AG08396 (cell line): ENCODE measurements at regions not wholly inside any gene's neighbourhood (a gene's known extent, or its start where the extent isn't known, plus 50 kb on each side); places are given as distances from the start of the nearest gene placed in this dataset.

Experiments
- DNase-seq: peaks from one replicate; pipeline ENCODE4 v3.0.0; 2012; ENCODE audit warnings: low spot score, mixed read lengths

GRCh38 chr15:69505956-69506556, 53.4 kb downstream of the RPLP1 start:
- no peak for DNase-seq

- DNase-seq, result no peak
These were observed 56.0 kb downstream of the RPLP1 start for GRCh38 chr15:69508659-69509058.

GRCh38 chr15:69509131-69509530, 56.5 kb downstream of the RPLP1 start:
- peak; percentile 24 for DNase-seq

GRCh38 chr15:69510556-69510955, 57.9 kb downstream of the RPLP1 start:
- DNase-seq, result no peak

- no peak for DNase-seq
These were observed 58.4 kb downstream of the RPLP1 start for GRCh38 chr15:69511015-69511414.

GRCh38 chr15:69511716-69512340, 59.2 kb downstream of the RPLP1 start:
- DNase-seq, result no peak

- no peak for DNase-seq
These were observed 60.9 kb downstream of the RPLP1 start for GRCh38 chr15:69513450-69513960.

- no peak for DNase-seq
These were observed 61.4 kb downstream of the RPLP1 start for GRCh38 chr15:69513986-69514385.

- no peak for DNase-seq
These were observed 62.9 kb downstream of the RPLP1 start for GRCh38 chr15:69515508-69515907.

GRCh38 chr15:69515926-69516325, 63.3 kb downstream of the RPLP1 start:
- DNase-seq, result no peak

- DNase-seq, result no peak
These were observed 64.4 kb downstream of the RPLP1 start for GRCh38 chr15:69517052-69517451.

- no peak for DNase-seq
These were observed 66.2 kb downstream of the RPLP1 start for GRCh38 chr15:69518806-69519205.

GRCh38 chr15:69520067-69520466, 67.4 kb downstream of the RPLP1 start:
- no peak for DNase-seq

- DNase-seq, result no peak
These were observed 69.7 kb downstream of the RPLP1 start for GRCh38 chr15:69522361-69522760.

- peak; percentile 73 for DNase-seq
These were observed 70.7 kb downstream of the RPLP1 start for GRCh38 chr15:69523010-69524001.

GRCh38 chr15:69524296-69524695, 71.7 kb downstream of the RPLP1 start:
- DNase-seq, result no peak

- no peak for DNase-seq
These were observed 72.2 kb downstream of the RPLP1 start for GRCh38 chr15:69524814-69525213.

GRCh38 chr15:69525543-69525942, 72.9 kb downstream of the RPLP1 start:
- no peak for DNase-seq

GRCh38 chr15:69526081-69527061, 73.8 kb downstream of the RPLP1 start:
- no peak for DNase-seq

GRCh38 chr15:69529141-69529540, 76.5 kb downstream of the RPLP1 start:
- no peak for DNase-seq

- DNase-seq, result no peak
These were observed 77.5 kb downstream of the RPLP1 start for GRCh38 chr15:69529961-69530633.
